ENCODE measurements at regions not wholly inside any gene's neighbourhood (a gene's known extent, or its start where the extent isn't known, plus 50 kb on each side); places are given as distances from the start of the nearest gene placed in this dataset.

GRCh38 chr7:17130281-17131059, 168.0 kb upstream of the AHR start:
- no peaks in the 10 kb centered on the region for H3K27me3 ChIP-seq (replicated peaks)
- H3K27ac ChIP-seq: peak overlapping the region; percentile 68
- H3K4me3 ChIP-seq (ENCODE audit: low read depth, low read length): no peak overlapping the region
- in situ Hi-C loops (cut with HindIII; ENCODE audit: low pct_ligation_motif_present, low sequenced_read_pairs): no loop called here
- DNase-seq: peak; percentile 94
- TF ChIP-seq, protein P1, sequence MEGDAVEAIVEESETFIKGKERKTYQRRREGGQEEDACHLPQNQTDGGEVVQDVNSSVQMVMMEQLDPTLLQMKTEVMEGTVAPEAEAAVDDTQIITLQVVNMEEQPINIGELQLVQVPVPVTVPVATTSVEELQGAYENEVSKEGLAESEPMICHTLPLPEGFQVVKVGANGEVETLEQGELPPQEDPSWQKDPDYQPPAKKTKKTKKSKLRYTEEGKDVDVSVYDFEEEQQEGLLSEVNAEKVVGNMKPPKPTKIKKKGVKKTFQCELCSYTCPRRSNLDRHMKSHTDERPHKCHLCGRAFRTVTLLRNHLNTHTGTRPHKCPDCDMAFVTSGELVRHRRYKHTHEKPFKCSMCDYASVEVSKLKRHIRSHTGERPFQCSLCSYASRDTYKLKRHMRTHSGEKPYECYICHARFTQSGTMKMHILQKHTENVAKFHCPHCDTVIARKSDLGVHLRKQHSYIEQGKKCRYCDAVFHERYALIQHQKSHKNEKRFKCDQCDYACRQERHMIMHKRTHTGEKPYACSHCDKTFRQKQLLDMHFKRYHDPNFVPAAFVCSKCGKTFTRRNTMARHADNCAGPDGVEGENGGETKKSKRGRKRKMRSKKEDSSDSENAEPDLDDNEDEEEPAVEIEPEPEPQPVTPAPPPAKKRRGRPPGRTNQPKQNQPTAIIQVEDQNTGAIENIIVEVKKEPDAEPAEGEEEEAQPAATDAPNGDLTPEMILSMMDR (IDR thresholded peaks at IDR 0.05; ENCODE audit: low read depth, low read length, missing control alignments): no peak
- H3K36me3 ChIP-seq (replicated peaks): no peaks in the 10 kb centered on the region

- TF ChIP-seq, protein P1 (IDR thresholded peaks at IDR 0.05; ENCODE audit: low read depth, low read length, missing control alignments): no peak
- DNase-seq: no peak
- in situ Hi-C loops (cut with HindIII; ENCODE audit: low pct_ligation_motif_present, low sequenced_read_pairs): no loop called here
- Histone ChIP-seq H3K4me3 (ENCODE audit: low read depth, low read length) (no peak overlapping the region), H3K27me3 (replicated peaks) (no peaks in the 10 kb centered on the region), H3K36me3 (replicated peaks) (no peaks in the 10 kb centered on the region), H3K27ac (peak overlapping the region; percentile 48)
These were observed 167.4 kb upstream of the AHR start for GRCh38 chr7:17131060-17131345.

GRCh38 chr7:17131983-17132655, 166.3 kb upstream of the AHR start:
- DNase-seq: no peak
- Histone ChIP-seq H3K27me3 (replicated peaks) (no peaks in the 10 kb centered on the region), H3K27ac (no peak overlapping the region), H3K4me3 (ENCODE audit: low read depth, low read length) (no peak overlapping the region), H3K36me3 (replicated peaks) (no peaks in the 10 kb centered on the region)
- TF ChIP-seq, protein P1 (IDR thresholded peaks at IDR 0.05; ENCODE audit: low read depth, low read length, missing control alignments): no peak
- in situ Hi-C loops (cut with HindIII; ENCODE audit: low pct_ligation_motif_present, low sequenced_read_pairs): no loop called here

DNA sequence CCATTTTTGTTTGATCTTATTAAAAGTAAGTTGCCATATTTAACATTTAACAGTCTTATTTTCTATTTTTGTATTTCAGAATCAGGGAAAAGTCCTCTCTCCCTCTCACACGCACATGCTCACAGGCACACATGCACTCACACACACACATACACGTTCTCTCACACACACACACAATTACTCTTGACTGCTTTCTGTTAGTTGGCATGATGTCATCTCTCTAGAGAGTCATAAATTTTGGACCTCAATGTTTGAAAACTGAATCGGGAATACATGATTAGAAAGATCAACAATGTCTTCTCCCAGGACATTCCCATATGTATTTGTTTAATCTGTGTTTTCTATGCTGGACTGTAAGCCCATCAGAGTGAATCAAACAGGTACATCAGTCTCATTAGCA, 165.7 kb upstream of the AHR start:
- in situ Hi-C loops (cut with HindIII; ENCODE audit: low pct_ligation_motif_present, low sequenced_read_pairs): no loop called here
- no peak for DNase-seq

GRCh38 chr7:17133977-17134376, 164.5 kb upstream of the AHR start:
- TF ChIP-seq, protein P1 (IDR thresholded peaks at IDR 0.05; ENCODE audit: low read depth, low read length, missing control alignments): no peak

More for the DNA sequence above, 165.7 kb upstream of the AHR start:
- Histone ChIP-seq H3K27ac (no peak overlapping the region), H3K36me3 (replicated peaks) (no peaks in the 10 kb centered on the region), H3K4me3 (ENCODE audit: low read depth, low read length) (no peak overlapping the region), H3K27me3 (replicated peaks) (no peaks in the 10 kb centered on the region)
- TF ChIP-seq, protein P1 (IDR thresholded peaks at IDR 0.05; ENCODE audit: low read depth, low read length, missing control alignments): no peak

More at GRCh38 chr7:17133977-17134376, 164.5 kb upstream of the AHR start:
- Histone ChIP-seq H3K27me3 (replicated peaks) (no peaks in the 10 kb centered on the region), H3K27ac (no peak overlapping the region), H3K4me3 (ENCODE audit: low read depth, low read length) (no peak overlapping the region), H3K36me3 (replicated peaks) (no peaks in the 10 kb centered on the region)
- no peak for DNase-seq
- in situ Hi-C loops (cut with HindIII; ENCODE audit: low pct_ligation_motif_present, low sequenced_read_pairs): no loop called here

All from brain microvascular endothelial cell (primary cell).